A549 (cell line): ENCODE measurements at regions not wholly inside any gene's neighbourhood (a gene's known extent, or its start where the extent isn't known, plus 50 kb on each side); places are given as distances from the start of the nearest gene placed in this dataset.

Experiments used
- POLR2A ChIP-seq: IDR thresholded peaks from 2 replicates; pipeline ENCODE4 v1.6.1; 2012; ENCODE audit warnings: mild to moderate bottlenecking, low read length
- RAD21 ChIP-seq, 2 experiments: fragments of >200 bp in 1 of 2; sonication (Bioruptor Twin) in 1 of 2; formaldehyde crosslinking in 1 of 2; IDR thresholded peaks in 1 of 2; conservative IDR thresholded peaks in 1 of 2; 2 replicates in 1 of 2; 3 replicates in 1 of 2; pipeline ENCODE4 v1.6.1; 2012 to 2018; ENCODE audit warnings: inconsistent platforms in 1 of 2
- TF ChIP-seq, protein P1 (sequence below): fragments of >200 bp; sonication (Bioruptor Twin); formaldehyde crosslinking; IDR thresholded peaks from 3 replicates; pipeline ENCODE4 v1.5.1; 2016

DNA sequence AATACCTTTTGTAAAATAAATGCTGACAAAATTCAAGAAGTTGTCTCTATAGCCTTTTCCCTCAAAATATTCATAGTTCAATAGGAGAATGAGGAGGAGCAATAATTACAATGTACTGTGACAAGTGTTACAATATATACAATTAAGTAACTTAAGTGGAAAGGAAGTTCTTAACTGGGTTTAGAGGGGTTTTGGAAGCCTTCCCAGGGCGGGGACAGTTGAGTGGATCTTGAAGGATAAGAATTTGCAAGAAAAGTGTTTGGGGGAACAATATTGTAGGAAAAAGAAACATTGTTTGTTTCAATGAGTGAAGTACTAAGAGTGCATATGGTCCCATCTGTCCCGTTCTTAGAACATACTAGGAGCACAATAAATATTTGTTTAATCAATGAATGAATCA is 165.2 kb upstream of the PLSCR5 start:
- TF ChIP-seq POLR2A (no peak), RAD21 (conservative IDR thresholded peaks at IDR 0.05 in 1 of 2, IDR thresholded peaks at IDR 0.05 in 1 of 2) (no peak)
- TF ChIP-seq, protein P1, sequence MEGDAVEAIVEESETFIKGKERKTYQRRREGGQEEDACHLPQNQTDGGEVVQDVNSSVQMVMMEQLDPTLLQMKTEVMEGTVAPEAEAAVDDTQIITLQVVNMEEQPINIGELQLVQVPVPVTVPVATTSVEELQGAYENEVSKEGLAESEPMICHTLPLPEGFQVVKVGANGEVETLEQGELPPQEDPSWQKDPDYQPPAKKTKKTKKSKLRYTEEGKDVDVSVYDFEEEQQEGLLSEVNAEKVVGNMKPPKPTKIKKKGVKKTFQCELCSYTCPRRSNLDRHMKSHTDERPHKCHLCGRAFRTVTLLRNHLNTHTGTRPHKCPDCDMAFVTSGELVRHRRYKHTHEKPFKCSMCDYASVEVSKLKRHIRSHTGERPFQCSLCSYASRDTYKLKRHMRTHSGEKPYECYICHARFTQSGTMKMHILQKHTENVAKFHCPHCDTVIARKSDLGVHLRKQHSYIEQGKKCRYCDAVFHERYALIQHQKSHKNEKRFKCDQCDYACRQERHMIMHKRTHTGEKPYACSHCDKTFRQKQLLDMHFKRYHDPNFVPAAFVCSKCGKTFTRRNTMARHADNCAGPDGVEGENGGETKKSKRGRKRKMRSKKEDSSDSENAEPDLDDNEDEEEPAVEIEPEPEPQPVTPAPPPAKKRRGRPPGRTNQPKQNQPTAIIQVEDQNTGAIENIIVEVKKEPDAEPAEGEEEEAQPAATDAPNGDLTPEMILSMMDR: no peak
